Duodenal mucosa (tissue), 2 donors: ENCODE measurements at regions not wholly inside any gene's neighbourhood (a gene's known extent, or its start where the extent isn't known, plus 50 kb on each side); places are given as distances from the start of the nearest gene placed in this dataset.
"Not testable (repeated sequence)": the region's sequence is repeated elsewhere in the genome, so short reads cannot be mapped to it uniquely, and the experiment has no call there.

Source experiments
- H3K27ac ChIP-seq: one replicate; pipeline ENCODE4 v1.7.0; 2013; ENCODE audit warnings: low read depth, low read length
- H3K27me3 ChIP-seq, 2 donors: one replicate each; pipeline ENCODE4 v1.7.0; 2013; ENCODE audit warnings: low read length in 2 of 2, control low read depth in 1 of 2; ENCODE audit not compliant: insufficient read depth in 2 of 2, control insufficient read depth in 1 of 2
- H3K36me3 ChIP-seq, 2 donors: one replicate each; pipeline ENCODE4 v1.7.0; 2013; ENCODE audit warnings: low read length in 2 of 2, control low read depth in 1 of 2; ENCODE audit not compliant: insufficient read depth in 2 of 2, control insufficient read depth in 1 of 2
- H3K4me1 ChIP-seq, 2 donors: one replicate each; pipeline ENCODE4 v1.7.0; 2013; ENCODE audit warnings: low read length in 2 of 2, control low read depth in 1 of 2; ENCODE audit not compliant: insufficient read depth in 2 of 2, control insufficient read depth in 1 of 2
- H3K4me3 ChIP-seq, 2 donors: one replicate each; pipeline ENCODE4 v1.7.0; 2013; ENCODE audit warnings: low read length in 2 of 2, low read depth in 1 of 2
- H3K9ac ChIP-seq, 2 donors: one replicate each; pipeline ENCODE4 v1.7.0; 2013; ENCODE audit warnings: low read length in 2 of 2, low read depth in 1 of 2
- H3K9me3 ChIP-seq, 2 donors: one replicate each; pipeline ENCODE4 v1.7.0; 2013; ENCODE audit warnings: low read length in 2 of 2, control low read depth in 1 of 2; ENCODE audit not compliant: control insufficient read depth in 1 of 2

DNA sequence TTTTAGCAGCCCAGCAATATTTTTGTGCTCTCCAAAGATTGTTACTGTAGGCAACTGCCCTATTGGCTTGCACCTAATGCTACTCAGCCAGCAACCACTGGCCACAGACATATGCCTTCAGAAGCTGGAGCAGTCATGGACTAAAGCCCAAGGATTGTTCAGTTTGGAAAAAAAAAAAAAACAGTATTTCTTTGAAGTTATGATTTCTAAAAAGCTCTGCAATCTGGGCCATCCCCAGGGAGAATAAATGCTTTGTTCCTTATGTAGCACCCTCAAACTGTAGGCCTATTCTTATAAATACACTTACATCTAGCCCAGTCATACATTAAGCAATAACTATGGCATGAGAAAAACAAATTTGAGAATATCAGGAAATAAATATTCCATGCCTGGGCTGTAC lies 2190.5 kb upstream of the RAG2 start:
- Histone ChIP-seq H3K27ac (no peak overlapping the region), H3K9me3 (no peaks in the 10 kb centered on the region), H3K27me3 (no peaks in the 10 kb centered on the region), H3K36me3 (no peaks in the 10 kb centered on the region), H3K4me1 (no peaks in the 10 kb centered on the region), H3K4me3 (no peak overlapping the region), H3K9ac (no peak overlapping the region)

DNA sequence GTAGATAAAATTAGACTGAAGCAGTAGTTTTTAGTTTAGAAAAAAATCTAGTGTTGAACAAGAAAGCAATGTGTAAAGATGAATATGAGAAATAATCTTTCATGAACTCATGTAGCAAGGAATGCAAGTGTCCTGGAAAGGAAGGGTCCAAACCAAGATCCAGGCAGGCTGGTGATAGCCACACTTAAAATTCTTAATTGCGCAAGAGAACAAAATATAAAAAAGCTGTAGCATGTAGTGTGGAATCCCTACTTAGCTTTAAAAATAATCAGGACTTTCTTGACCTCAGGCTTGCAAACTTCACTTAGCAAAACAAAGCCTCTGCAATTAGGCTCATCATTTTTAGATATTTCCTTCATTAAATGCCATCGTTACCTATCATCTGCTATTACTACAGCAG lies 2186.1 kb upstream of the RAG2 start:
- no peaks in the 10 kb centered on the region for H3K27me3 ChIP-seq
- no peak overlapping the region for H3K27ac ChIP-seq
- H3K36me3 ChIP-seq: no peaks in the 10 kb centered on the region
- H3K9ac ChIP-seq: no peak overlapping the region
- H3K4me1 ChIP-seq: no peaks in the 10 kb centered on the region
- H3K9me3 ChIP-seq: no peaks in the 10 kb centered on the region
- no peak overlapping the region for H3K4me3 ChIP-seq

DNA sequence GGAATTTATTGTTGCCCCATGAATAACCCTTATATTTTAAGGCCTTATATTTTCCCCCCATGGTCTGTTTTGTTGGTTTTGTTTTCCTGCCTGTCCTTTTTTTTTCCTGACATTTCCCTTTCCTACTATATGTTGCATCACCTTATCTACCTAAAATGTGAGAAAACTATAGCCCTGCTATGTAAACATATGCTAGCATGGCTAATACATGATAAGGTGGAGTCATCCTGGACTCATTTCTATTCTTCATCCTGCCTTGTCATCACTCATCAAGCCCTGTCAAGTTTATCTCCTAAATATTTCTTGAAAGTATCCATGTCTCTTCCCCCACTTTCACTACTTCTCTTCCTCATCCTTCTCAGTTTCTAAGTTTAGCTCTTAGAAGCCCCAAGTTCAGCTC lies 2168.8 kb upstream of the RAG2 start:
- Histone ChIP-seq H3K4me3 (no peak overlapping the region), H3K36me3 (no peaks in the 10 kb centered on the region), H3K27me3 (no peaks in the 10 kb centered on the region), H3K9ac (no peak overlapping the region), H3K9me3 (peaks cover 0 to 4% of the 10 kb centered on the region in 2 donors), H3K27ac (no peak overlapping the region), H3K4me1 (no peaks in the 10 kb centered on the region)

DNA sequence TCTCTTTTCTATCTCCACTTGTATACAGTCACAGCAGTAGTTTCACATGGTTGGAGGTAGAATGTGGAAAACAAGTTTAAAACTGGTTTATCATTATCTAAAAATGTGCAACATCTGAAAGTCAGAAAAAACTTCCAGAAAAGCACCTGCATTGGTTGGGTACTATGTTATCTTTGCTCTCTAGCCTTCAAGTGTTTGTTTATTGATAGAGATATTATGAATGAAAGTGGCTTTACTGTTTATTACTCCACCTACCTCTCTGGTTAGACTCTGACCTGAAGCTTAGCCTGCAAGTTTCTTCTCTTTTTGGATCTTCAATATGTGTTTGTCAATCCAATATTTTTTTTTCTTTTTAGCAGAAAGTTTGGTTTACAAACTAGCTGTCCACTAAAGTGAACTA lies 2161.4 kb upstream of the RAG2 start:
- H3K27me3 ChIP-seq: no peaks in the 10 kb centered on the region
- H3K4me3 ChIP-seq: no peak overlapping the region
- no peak overlapping the region for H3K9ac ChIP-seq

DNA sequence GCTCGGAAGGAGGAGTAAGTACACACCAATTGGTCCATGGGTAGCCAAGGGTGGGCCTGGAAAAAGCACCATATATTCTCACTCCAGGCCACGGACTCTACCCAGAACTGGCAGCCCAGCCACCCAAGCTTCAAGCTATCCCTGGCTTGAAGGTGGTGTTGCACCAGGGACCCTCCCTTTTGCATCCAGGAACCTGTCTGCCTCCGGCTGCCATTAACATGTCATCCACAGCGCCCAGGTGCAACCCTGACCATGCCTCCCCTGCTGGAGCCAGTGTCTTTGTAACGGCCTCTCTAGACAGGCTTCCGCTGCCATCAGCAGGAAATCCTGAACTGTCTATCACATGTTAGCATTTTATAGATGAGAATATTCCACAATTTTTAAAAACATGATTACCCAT lies 2158.5 kb upstream of the RAG2 start:
- Histone ChIP-seq H3K27ac (no peak overlapping the region), H3K4me1 (no peaks in the 10 kb centered on the region), H3K9ac (no peak overlapping the region), H3K27me3 (no peaks in the 10 kb centered on the region), H3K9me3 (no peaks in the 10 kb centered on the region), H3K36me3 (no peaks in the 10 kb centered on the region), H3K4me3 (no peak overlapping the region)

More for the DNA sequence above, 2161.4 kb upstream of the RAG2 start:
- H3K36me3 ChIP-seq: no peaks in the 10 kb centered on the region
- H3K27ac ChIP-seq: no peak overlapping the region
- H3K9me3 ChIP-seq: no peaks in the 10 kb centered on the region
- H3K4me1 ChIP-seq: no peaks in the 10 kb centered on the region

DNA sequence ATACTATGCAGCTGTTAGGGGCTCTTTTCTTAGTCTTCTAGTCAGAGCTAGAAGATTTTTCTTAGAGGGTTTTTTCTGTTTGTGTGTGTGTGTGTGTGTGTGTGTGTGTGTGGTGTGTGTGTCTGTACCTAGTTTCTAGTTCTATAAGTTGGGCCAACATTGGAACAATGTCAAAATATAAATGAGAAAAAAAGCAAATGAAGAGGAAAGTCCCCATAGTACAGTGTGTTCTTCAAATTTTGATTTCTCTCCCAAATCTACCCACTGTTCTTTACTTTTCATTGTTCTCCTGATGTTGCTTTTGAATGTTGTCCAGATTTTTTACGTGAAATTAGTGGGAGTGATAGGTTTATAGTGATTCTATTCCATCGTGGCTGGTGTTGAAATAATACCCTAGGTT lies 2153.4 kb upstream of the RAG2 start:
- no peak overlapping the region for H3K27ac ChIP-seq
- no peak overlapping the region for H3K9ac ChIP-seq
- no peak overlapping the region for H3K4me3 ChIP-seq
- no peaks in the 10 kb centered on the region for H3K4me1 ChIP-seq
- H3K9me3 ChIP-seq: no peaks in the 10 kb centered on the region
- H3K36me3 ChIP-seq: no peaks in the 10 kb centered on the region
- no peaks in the 10 kb centered on the region for H3K27me3 ChIP-seq

DNA sequence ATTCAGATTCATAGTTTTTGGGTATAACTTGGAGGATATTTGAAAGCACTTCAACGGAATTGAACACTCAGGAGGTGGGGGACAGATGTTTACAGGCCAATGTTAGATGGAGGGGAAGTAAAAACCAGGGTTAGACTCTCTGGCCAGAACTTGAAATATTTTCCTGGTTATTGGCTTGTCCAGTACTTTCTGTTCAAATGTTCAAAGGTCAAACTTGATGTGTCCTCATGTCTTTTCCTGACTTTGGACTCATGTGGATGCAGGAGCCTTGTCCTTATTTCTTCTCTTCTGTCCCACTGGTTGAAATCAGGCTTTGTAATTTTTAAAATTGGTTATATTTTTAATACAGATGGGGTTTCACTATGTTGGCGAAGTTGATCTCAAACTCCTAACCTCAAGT lies 2148.5 kb upstream of the RAG2 start:
- H3K9ac ChIP-seq, H3K36me3 ChIP-seq, H3K9me3 ChIP-seq, H3K4me3 ChIP-seq, H3K27ac ChIP-seq, H3K4me1 ChIP-seq, H3K27me3 ChIP-seq: not testable (repeated sequence)

DNA sequence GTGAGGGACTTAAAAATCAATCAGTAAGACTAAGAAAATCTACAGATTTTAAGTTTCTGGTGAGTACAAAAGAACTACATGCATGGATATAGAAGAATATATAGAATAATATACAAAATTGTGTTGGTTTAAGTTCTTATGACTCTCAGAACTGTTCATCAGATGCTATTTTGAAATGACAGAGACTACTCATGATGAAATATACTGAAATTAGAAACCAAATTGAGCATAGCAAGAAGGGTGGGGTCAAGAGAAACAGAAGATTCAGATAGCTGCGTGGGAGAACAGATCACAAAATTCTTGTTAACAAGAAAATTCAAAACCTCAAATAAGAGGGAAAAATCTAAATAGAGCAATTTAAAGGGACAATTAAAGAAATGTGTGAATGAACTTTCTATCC lies 2125.3 kb upstream of the RAG2 start:
- Histone ChIP-seq H3K27me3 (no peaks in the 10 kb centered on the region), H3K4me3 (no peak overlapping the region), H3K4me1 (no peaks in the 10 kb centered on the region), H3K36me3 (no peaks in the 10 kb centered on the region), H3K27ac (no peak overlapping the region), H3K9me3 (no peaks in the 10 kb centered on the region), H3K9ac (no peak overlapping the region)

DNA sequence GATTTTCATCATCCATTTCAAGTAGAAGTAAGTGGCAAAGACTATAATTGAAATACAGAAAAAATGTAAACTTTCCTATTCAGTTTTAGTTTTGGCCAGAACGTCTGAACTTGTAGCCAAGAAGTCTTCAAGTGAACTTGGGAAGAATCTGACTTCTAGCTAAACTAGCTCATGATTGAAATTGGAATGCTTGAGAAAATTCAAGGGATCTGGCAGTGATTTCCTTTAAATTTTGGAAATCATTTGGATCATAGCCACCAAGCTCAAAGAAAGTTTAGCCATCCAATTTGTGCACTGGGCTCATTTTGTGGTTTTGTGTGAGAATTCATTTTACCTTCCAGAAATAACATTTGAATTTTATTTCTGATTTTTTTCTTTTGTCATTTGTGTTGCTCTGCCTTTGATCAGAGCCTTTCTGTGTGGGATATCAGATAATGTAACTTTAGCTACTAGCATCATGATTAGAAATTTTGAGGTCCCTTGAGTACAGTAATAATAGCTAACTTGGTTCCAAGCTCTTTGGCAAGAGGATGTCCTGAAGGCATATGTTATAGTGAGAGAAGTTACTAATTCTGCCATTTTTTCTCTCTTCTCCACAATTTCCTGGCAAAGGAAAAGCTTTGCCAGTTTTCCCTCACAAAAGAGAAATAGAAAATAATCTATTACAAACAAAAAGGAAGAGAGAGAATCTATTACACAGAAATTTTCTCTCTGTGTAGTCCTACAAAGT lies 2123.7 kb upstream of the RAG2 start:
- Histone ChIP-seq H3K9ac (no peak overlapping the region), H3K4me3 (no peak overlapping the region), H3K4me1 (no peaks in the 10 kb centered on the region), H3K27ac (no peak overlapping the region), H3K27me3 (no peaks in the 10 kb centered on the region), H3K9me3 (no peaks in the 10 kb centered on the region), H3K36me3 (no peaks in the 10 kb centered on the region)

DNA sequence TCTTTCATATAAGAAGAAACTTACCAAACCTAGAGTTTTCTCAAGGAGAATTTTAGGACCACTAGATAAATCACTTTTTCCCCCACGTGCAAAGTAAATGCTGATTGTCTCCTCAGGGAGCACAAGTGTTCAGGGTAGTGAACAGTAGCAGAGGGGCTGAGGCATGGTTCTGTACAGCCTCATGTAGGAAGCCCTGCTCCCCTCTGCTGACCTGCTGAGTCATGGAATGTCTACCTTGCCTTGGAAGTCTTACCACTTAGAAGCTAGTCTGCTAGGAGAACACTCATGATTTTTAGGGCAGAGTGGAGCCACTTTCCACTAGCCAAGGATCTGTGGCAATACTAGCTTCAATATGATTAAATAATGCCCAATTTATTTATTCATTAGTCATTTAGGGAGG lies 2120.6 kb upstream of the RAG2 start:
- Histone ChIP-seq H3K9ac (no peak overlapping the region), H3K27ac (no peak overlapping the region), H3K4me1 (no peaks in the 10 kb centered on the region), H3K27me3 (no peaks in the 10 kb centered on the region), H3K4me3 (no peak overlapping the region), H3K36me3 (no peaks in the 10 kb centered on the region), H3K9me3 (no peaks in the 10 kb centered on the region)

DNA sequence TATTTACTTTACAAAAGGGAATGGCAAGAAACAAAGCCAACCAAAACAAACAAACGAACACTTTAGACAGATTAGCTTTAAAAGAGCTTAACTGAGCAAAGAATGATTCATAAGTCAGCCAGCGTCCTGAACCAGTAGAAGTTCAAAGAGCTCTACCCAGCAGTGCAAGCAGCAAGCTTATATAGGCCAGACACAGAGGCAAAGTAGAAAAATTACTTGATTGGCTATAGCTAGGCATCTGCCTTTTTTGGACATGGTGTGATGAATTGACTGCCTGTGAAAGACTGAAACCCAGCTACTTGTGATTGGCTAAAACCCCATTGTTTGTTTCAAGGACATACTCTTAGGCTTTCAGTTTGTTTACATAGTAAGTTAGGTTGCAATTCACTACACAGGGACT lies 2120.0 kb upstream of the RAG2 start:
- no peaks in the 10 kb centered on the region for H3K4me1 ChIP-seq
- no peaks in the 10 kb centered on the region for H3K27me3 ChIP-seq
- no peak overlapping the region for H3K27ac ChIP-seq
- no peaks in the 10 kb centered on the region for H3K36me3 ChIP-seq
- no peak overlapping the region for H3K9ac ChIP-seq
- no peaks in the 10 kb centered on the region for H3K9me3 ChIP-seq
- H3K4me3 ChIP-seq: no peak overlapping the region
